CD4-positive, alpha-beta T cell treated with Interleukin-4 for 4 hours (primary cell): ENCODE measurements at regions not wholly inside any gene's neighbourhood (a gene's known extent, or its start where the extent isn't known, plus 50 kb on each side); places are given as distances from the start of the nearest gene placed in this dataset.
"Not testable (repeated sequence)": the region's sequence is repeated elsewhere in the genome, so short reads cannot be mapped to it uniquely, and the experiment has no call there.

Experiments
- DNase-seq: peaks from one replicate; pipeline ENCODE4 v3.0.0-alpha.2; 2020

GRCh38 chr2:111320965-111321364 is 200.3 kb downstream of the BCL2L11 start:
- not testable (repeated sequence) for DNase-seq

- not testable (repeated sequence) for DNase-seq
Measured at GRCh38 chr2:111323384-111323783, 202.7 kb downstream of the BCL2L11 start.

GRCh38 chr2:111327726-111328125 is 207.0 kb downstream of the BCL2L11 start:
- DNase-seq, result not testable (repeated sequence)

GRCh38 chr2:111329309-111329708 is 208.6 kb downstream of the BCL2L11 start:
- not testable (repeated sequence) for DNase-seq

- DNase-seq, result not testable (repeated sequence)
Measured at GRCh38 chr2:111331099-111331724, 210.5 kb downstream of the BCL2L11 start.

GRCh38 chr2:111335220-111335907 is 214.7 kb downstream of the BCL2L11 start:
- DNase-seq, result not testable (repeated sequence)

GRCh38 chr2:111338474-111338873 is 217.8 kb downstream of the BCL2L11 start:
- DNase-seq, result not testable (repeated sequence)

GRCh38 chr2:111339476-111339875 is 218.8 kb downstream of the BCL2L11 start:
- not testable (repeated sequence) for DNase-seq

- DNase-seq, result not testable (repeated sequence)
Measured at GRCh38 chr2:111344590-111344989, 223.9 kb downstream of the BCL2L11 start.

GRCh38 chr2:111345439-111345838 is 224.7 kb downstream of the BCL2L11 start:
- DNase-seq, result not testable (repeated sequence)

- not testable (repeated sequence) for DNase-seq
Measured at GRCh38 chr2:111346018-111346930, 225.6 kb downstream of the BCL2L11 start.

- DNase-seq, result not testable (repeated sequence)
Measured at GRCh38 chr2:111347695-111348094, 227.0 kb downstream of the BCL2L11 start.

GRCh38 chr2:111348316-111348715 is 227.6 kb downstream of the BCL2L11 start:
- DNase-seq, result not testable (repeated sequence)

- not testable (repeated sequence) for DNase-seq
Measured at GRCh38 chr2:111355022-111355817, 234.5 kb downstream of the BCL2L11 start.

GRCh38 chr2:111355823-111356511 is 235.3 kb downstream of the BCL2L11 start:
- DNase-seq, result not testable (repeated sequence)

- not testable (repeated sequence) for DNase-seq
Measured at GRCh38 chr2:111356512-111357031, 235.9 kb downstream of the BCL2L11 start.

- not testable (repeated sequence) for DNase-seq
Measured at GRCh38 chr2:111365986-111366640, 245.4 kb downstream of the BCL2L11 start.

GRCh38 chr2:111366641-111367029 is 245.9 kb downstream of the BCL2L11 start:
- not testable (repeated sequence) for DNase-seq

GRCh38 chr2:111367080-111367479 is 246.4 kb downstream of the BCL2L11 start:
- not testable (repeated sequence) for DNase-seq

GRCh38 chr2:111367871-111368270 is 247.2 kb downstream of the BCL2L11 start:
- not testable (repeated sequence) for DNase-seq

GRCh38 chr2:111368288-111368687 is 247.6 kb downstream of the BCL2L11 start:
- DNase-seq, result not testable (repeated sequence)
